ENCODE measurements at regions not wholly inside any gene's neighbourhood (a gene's known extent, or its start where the extent isn't known, plus 50 kb on each side); places are given as distances from the start of the nearest gene placed in this dataset.

GRCh38 chr2:152858594-152859265 is 140.3 kb downstream of the ARL6IP6 start (continued):
- no peak for TF ChIP-seq NR0B2 (CRISPR knock-in tag; IDR thresholded peaks at IDR 0.05)
- TF ChIP-seq NKX3-1 (CRISPR knock-in tag; IDR thresholded peaks at IDR 0.05) = no peak
- TF ChIP-seq XBP1 (CRISPR knock-in tag; IDR thresholded peaks at IDR 0.05) = no peak
- TF ChIP-seq FIP1L1 (IDR thresholded peaks at IDR 0.05; ENCODE audit: borderline replicate concordance, insufficient read depth, low read depth, low read length) = no peak
- no peak for TF ChIP-seq ZMYM4 (CRISPR knock-in tag; IDR thresholded peaks at IDR 0.05)
- TF ChIP-seq PCBP1 (IDR thresholded peaks at IDR 0.05; ENCODE audit: borderline replicate concordance, low read depth, low read length) = no peak
- no peak for TF ChIP-seq ATF3 (CRISPR knock-in tag; IDR thresholded peaks at IDR 0.05)

- H3K9ac ChIP-seq (ENCODE audit: insufficient read depth, low read depth, low read length) = no peak overlapping the region
- H3K27ac ChIP-seq (ENCODE audit: extremely low read length, insufficient read depth, low read length) = no peak overlapping the region
- no peak overlapping the region for H3K4me3 ChIP-seq (replicated peaks in 1 of 3; ENCODE audit: insufficient read depth in 1 of 3, low read depth in 2 of 3, low read length in 3 of 3)
- no peaks in the 10 kb centered on the region for H3K4me1 ChIP-seq (ENCODE audit: insufficient read depth, low read length)
- in situ Hi-C loops (cut with HindIII; ENCODE audit: extremely low pct_ligation_motif_present, low pct_unique_long_range_greater_than_20kb) = no loop called here
- no peak overlapping the region for H3K4me2 ChIP-seq (ENCODE audit: low read depth, low read length)
- FAIRE-seq (no peak), DNase-seq (ENCODE audit: low spot score) (no peak), ATAC-seq (no peak)
- H3K36me3 ChIP-seq (replicated peaks in 1 of 2; ENCODE audit: control insufficient read depth in 1 of 2, insufficient read depth in 2 of 2, low read length in 2 of 2) = no peaks in the 10 kb centered on the region
- BruUV-seq (replicated peaks) = no TSS peak
- H4K20me1 ChIP-seq (ENCODE audit: insufficient read depth, low read length) = no peaks in the 10 kb centered on the region
- no peaks in the 10 kb centered on the region for H3K79me2 ChIP-seq (ENCODE audit: insufficient read depth, low read length)
- WGBS (ENCODE audit: low lambda C conversion rate) = 38% methylated on average over 7 of the region's 7 CpGs
- POLR2A ChIA-PET = no interaction called here
- no peaks in the 10 kb centered on the region for H3K27me3 ChIP-seq (ENCODE audit: control insufficient read depth in 1 of 2, insufficient read depth in 2 of 2, low read length in 2 of 2)
- CTCF ChIA-PET (ENCODE audit: low intra/inter-chr PET ratio, low total read pairs) = no interaction called here
- TF ChIP-seq ZNF800 (CRISPR knock-in tag; IDR thresholded peaks at IDR 0.05) = no peak
- TF ChIP-seq FLYWCH1 (CRISPR knock-in tag; IDR thresholded peaks at IDR 0.05) = no peak
- 0 out of 4 replicates have a peak, but pooled peaks of 1 of the 2 experiments have one; percentile 8 for TF ChIP-seq MAFK (conservative IDR thresholded peaks at IDR 0.05 in 1 of 2, IDR thresholded peaks at IDR 0.05 in 1 of 2; ENCODE audit: low read length in 2 of 2)
- no peak for TF ChIP-seq ZNF609 (CRISPR knock-in tag; IDR thresholded peaks at IDR 0.05; ENCODE audit: borderline replicate concordance)
- peak; percentile 14; the same call in 1 of the 2 replicates for TF ChIP-seq NFE2 (CRISPR knock-in tag; IDR thresholded peaks at IDR 0.05)
- peak; percentile 64 for TF ChIP-seq NFE2L2 (IDR thresholded peaks at IDR 0.05; ENCODE audit: low read length)
- H2AFZ ChIP-seq (ENCODE audit: low read length) = no peak overlapping the region
- intact Hi-C loops (cut with micrococcal nuclease; ENCODE audit: unreplicated experiment) = no loop called here
- H3K9me3 ChIP-seq (ENCODE audit: low read length) = no peaks in the 10 kb centered on the region
Measured at GRCh38 chr2:152846697-152847470, 128.5 kb downstream of the ARL6IP6 start.

Data from HepG2 (cell line).